IMR-90 (cell line): ENCODE measurements at regions not wholly inside any gene's neighbourhood (a gene's known extent, or its start where the extent isn't known, plus 50 kb on each side); places are given as distances from the start of the nearest gene placed in this dataset.

Source experiments
- BHLHE40 ChIP-seq: fragments of 150-350 bp; IDR thresholded peaks from 2 replicates; pipeline ENCODE4 v1.6.1; 2016; ENCODE audit warnings: mild to moderate bottlenecking, low read depth, low read length
- CEBPB ChIP-seq: IDR thresholded peaks from 2 replicates; pipeline ENCODE4 v1.6.1; 2012; ENCODE audit warnings: low read depth, low read length, improper control_type of control experiment
- CHD1 ChIP-seq: IDR thresholded peaks from 2 replicates; pipeline ENCODE4 v1.6.1; 2012; ENCODE audit warnings: low read depth, low read length, improper control_type of control experiment
- FOS ChIP-seq: fragments of 150-350 bp; IDR thresholded peaks from 2 replicates; pipeline ENCODE4 v1.6.1; 2016; ENCODE audit warnings: low read depth, low read length
- MAFK ChIP-seq: IDR thresholded peaks from 2 replicates; pipeline ENCODE4 v1.6.1; 2012; ENCODE audit warnings: low read depth, low read length, improper control_type of control experiment
- MAZ ChIP-seq: IDR thresholded peaks from 2 replicates; pipeline ENCODE4 v1.6.1; 2012; ENCODE audit warnings: low read depth, mild to moderate bottlenecking, low read length, improper control_type of control experiment, moderate library complexity, borderline replicate concordance
- NFE2L2 ChIP-seq: fragments of 150-350 bp; IDR thresholded peaks from 2 replicates; pipeline ENCODE4 v1.6.1; 2016; ENCODE audit warnings: low read depth, mild to moderate bottlenecking, low read length
- POLR2A ChIP-seq: IDR thresholded peaks from 2 replicates; pipeline ENCODE4 v1.6.1; 2012; ENCODE audit warnings: mild to moderate bottlenecking, low read depth, low read length
- RAD21 ChIP-seq: IDR thresholded peaks from 2 replicates; pipeline ENCODE4 v1.6.1; 2012; ENCODE audit warnings: low read length, improper control_type of control experiment
- RFX5 ChIP-seq: IDR thresholded peaks from 2 replicates; pipeline ENCODE4 v1.8.0; 2012; ENCODE audit warnings: low read depth, mild to moderate bottlenecking, low read length, moderate library complexity
- SMC3 ChIP-seq: fragments of 150-350 bp; IDR thresholded peaks from 2 replicates; pipeline ENCODE4 v1.6.1; 2016; ENCODE audit warnings: low read depth, mild to moderate bottlenecking, antibody characterized with exemption, low read length, moderate library complexity
- TF ChIP-seq, protein P1 (sequence below): conservative IDR thresholded peaks from 2 replicates; pipeline ENCODE4 v1.5.1; 2012; ENCODE audit warnings: mild to moderate bottlenecking, low read depth, low read length, improper control_type of control experiment
- TF ChIP-seq, protein P2 (sequence below): fragments of 150-350 bp; IDR thresholded peaks from 2 replicates; pipeline ENCODE4 v1.6.1; 2017; ENCODE audit warnings: mild to moderate bottlenecking, antibody characterized with exemption, low read length, low read depth

DNA sequence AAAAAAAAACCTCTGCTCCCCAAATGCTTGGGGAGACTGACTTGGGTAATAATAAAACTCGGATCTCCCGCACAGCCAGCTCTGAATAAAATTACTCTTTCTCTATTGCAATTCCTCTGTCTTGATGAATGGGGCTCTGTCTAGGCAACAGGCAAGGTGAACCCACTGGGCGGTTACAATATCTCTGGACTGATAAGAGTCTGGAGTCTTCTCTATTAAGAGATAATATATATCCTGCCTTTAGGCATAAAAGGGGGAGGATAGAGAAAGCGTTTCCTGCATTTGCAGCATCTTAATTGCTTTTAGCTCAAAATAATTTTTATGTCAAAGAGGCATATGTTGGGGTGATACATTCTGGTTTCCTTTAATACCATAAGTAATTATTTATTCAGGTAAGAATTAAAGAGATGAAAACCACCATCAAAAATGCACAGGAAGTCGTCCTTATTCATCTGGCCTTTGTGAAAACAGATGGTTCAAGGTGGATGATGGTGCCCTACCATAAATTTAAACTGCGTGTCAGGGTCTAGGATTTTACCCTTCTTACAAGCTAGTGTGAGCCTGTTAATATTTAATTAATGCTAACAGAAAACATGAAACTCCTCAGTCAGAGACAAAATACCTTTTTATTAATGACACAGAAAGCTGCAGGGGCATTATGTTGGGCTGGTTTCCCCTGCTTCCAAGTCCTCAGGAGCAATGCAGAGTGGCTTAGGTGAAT lies 736.8 kb downstream of the SOCS6 start:
- TF ChIP-seq MAFK (no peak), BHLHE40 (no peak), SMC3 (no peak), POLR2A (no peak), CHD1 (no peak), MAZ (no peak), RFX5 (no peak), RAD21 (no peak), CEBPB (no peak), NFE2L2 (no peak), FOS (no peak)
- TF ChIP-seq, protein P1, sequence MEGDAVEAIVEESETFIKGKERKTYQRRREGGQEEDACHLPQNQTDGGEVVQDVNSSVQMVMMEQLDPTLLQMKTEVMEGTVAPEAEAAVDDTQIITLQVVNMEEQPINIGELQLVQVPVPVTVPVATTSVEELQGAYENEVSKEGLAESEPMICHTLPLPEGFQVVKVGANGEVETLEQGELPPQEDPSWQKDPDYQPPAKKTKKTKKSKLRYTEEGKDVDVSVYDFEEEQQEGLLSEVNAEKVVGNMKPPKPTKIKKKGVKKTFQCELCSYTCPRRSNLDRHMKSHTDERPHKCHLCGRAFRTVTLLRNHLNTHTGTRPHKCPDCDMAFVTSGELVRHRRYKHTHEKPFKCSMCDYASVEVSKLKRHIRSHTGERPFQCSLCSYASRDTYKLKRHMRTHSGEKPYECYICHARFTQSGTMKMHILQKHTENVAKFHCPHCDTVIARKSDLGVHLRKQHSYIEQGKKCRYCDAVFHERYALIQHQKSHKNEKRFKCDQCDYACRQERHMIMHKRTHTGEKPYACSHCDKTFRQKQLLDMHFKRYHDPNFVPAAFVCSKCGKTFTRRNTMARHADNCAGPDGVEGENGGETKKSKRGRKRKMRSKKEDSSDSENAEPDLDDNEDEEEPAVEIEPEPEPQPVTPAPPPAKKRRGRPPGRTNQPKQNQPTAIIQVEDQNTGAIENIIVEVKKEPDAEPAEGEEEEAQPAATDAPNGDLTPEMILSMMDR: no peak
- TF ChIP-seq, protein P2, sequence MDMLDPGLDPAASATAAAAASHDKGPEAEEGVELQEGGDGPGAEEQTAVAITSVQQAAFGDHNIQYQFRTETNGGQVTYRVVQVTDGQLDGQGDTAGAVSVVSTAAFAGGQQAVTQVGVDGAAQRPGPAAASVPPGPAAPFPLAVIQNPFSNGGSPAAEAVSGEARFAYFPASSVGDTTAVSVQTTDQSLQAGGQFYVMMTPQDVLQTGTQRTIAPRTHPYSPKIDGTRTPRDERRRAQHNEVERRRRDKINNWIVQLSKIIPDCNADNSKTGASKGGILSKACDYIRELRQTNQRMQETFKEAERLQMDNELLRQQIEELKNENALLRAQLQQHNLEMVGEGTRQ: no peak
